Keratinocyte (primary cell): ENCODE measurements at regions not wholly inside any gene's neighbourhood (a gene's known extent, or its start where the extent isn't known, plus 50 kb on each side); places are given as distances from the start of the nearest gene placed in this dataset.

ENCODE experiments used
- EZH2 ChIP-seq: IDR thresholded peaks from one replicate; pipeline ENCODE4 v1.6.1; 2012; ENCODE audit warnings: inconsistent platforms, mild to moderate bottlenecking, low read length, moderate library complexity
- TF ChIP-seq, protein P1 (sequence below), 3 experiments: IDR thresholded peaks in 1 of 3; conservative IDR thresholded peaks in 1 of 3; optimal IDR thresholded peaks in 1 of 3; 2 replicates in 2 of 3; 3 replicates in 1 of 3; pipeline versions ENCODE3 to v1.5.1; 2011; ENCODE audit warnings: low read length in 3 of 3, mild to moderate bottlenecking in 3 of 3, moderate library complexity in 2 of 3, control low read depth in 1 of 3, inconsistent platforms in 1 of 3; ENCODE audit not compliant: insufficient read depth in 2 of 3; ENCODE audit errors: extremely low read depth in 1 of 3

DNA sequence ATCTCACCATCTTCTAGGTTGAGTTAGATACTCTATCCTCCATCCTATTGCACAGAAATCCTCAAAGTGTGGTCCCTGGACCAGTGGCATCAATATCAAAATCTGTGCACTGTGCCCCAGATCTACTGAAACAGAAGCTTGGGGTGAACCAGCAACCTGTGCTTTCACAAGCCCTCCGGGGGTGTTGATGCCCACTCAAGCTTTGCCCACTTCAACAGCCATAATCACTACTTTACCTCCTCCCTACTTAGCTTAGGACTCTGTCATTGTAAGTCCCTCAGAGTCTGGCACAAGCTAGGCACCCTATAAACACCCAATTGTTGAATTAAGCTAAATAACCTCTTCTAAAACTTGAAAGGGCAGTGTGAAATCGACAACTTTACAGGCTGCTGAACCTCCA, 144.2 kb upstream of the SOD1 start:
- TF ChIP-seq, protein P1, sequence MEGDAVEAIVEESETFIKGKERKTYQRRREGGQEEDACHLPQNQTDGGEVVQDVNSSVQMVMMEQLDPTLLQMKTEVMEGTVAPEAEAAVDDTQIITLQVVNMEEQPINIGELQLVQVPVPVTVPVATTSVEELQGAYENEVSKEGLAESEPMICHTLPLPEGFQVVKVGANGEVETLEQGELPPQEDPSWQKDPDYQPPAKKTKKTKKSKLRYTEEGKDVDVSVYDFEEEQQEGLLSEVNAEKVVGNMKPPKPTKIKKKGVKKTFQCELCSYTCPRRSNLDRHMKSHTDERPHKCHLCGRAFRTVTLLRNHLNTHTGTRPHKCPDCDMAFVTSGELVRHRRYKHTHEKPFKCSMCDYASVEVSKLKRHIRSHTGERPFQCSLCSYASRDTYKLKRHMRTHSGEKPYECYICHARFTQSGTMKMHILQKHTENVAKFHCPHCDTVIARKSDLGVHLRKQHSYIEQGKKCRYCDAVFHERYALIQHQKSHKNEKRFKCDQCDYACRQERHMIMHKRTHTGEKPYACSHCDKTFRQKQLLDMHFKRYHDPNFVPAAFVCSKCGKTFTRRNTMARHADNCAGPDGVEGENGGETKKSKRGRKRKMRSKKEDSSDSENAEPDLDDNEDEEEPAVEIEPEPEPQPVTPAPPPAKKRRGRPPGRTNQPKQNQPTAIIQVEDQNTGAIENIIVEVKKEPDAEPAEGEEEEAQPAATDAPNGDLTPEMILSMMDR (optimal IDR thresholded peaks at IDR 0.05 in 1 of 3, IDR thresholded peaks at IDR 0.05 in 1 of 3, conservative IDR thresholded peaks at IDR 0.05 in 1 of 3; ENCODE audit: extremely low read depth in 1 of 3, insufficient read depth in 2 of 3, low read length in 3 of 3), result no peak
- TF ChIP-seq EZH2, result no peak
